ENCODE measurements at regions not wholly inside any gene's neighbourhood (a gene's known extent, or its start where the extent isn't known, plus 50 kb on each side); places are given as distances from the start of the nearest gene placed in this dataset.

GRCh38 chr16:85539084-85539483 is 74.0 kb upstream of the GSE1 start:
- no peak for DNase-seq (ENCODE audit: low read depth)
- H3K4me3 ChIP-seq (ENCODE audit: control insufficient read depth, low read depth, low read length): no peak overlapping the region

GRCh38 chr16:85539629-85540291 is 73.4 kb upstream of the GSE1 start:
- DNase-seq (ENCODE audit: low read depth): no peak
- no peak for TF ChIP-seq CTCF (IDR thresholded peaks at IDR 0.05; ENCODE audit: control insufficient read depth, insufficient read depth, low read depth, low read length, missing control alignments)
- H3K4me3 ChIP-seq (ENCODE audit: control insufficient read depth, low read depth, low read length): no peak overlapping the region

More at GRCh38 chr16:85539084-85539483, 74.0 kb upstream of the GSE1 start:
- no peak for TF ChIP-seq CTCF (IDR thresholded peaks at IDR 0.05; ENCODE audit: control insufficient read depth, insufficient read depth, low read depth, low read length, missing control alignments)

GRCh38 chr16:85541181-85541580 is 71.9 kb upstream of the GSE1 start:
- DNase-seq (ENCODE audit: low read depth): no peak
- H3K4me3 ChIP-seq (ENCODE audit: control insufficient read depth, low read depth, low read length): no peak overlapping the region
- no peak for TF ChIP-seq CTCF (IDR thresholded peaks at IDR 0.05; ENCODE audit: control insufficient read depth, insufficient read depth, low read depth, low read length, missing control alignments)

GRCh38 chr16:85541619-85541979 is 71.5 kb upstream of the GSE1 start:
- no peak overlapping the region for H3K4me3 ChIP-seq (ENCODE audit: control insufficient read depth, low read depth, low read length)
- DNase-seq (ENCODE audit: low read depth): no peak
- no peak for TF ChIP-seq CTCF (IDR thresholded peaks at IDR 0.05; ENCODE audit: control insufficient read depth, insufficient read depth, low read depth, low read length, missing control alignments)

GRCh38 chr16:85541980-85542900 is 70.9 kb upstream of the GSE1 start:
- TF ChIP-seq CTCF (IDR thresholded peaks at IDR 0.05; ENCODE audit: control insufficient read depth, insufficient read depth, low read depth, low read length, missing control alignments): no peak
- no peak overlapping the region for H3K4me3 ChIP-seq (ENCODE audit: control insufficient read depth, low read depth, low read length)
- no peak for DNase-seq (ENCODE audit: low read depth)

GRCh38 chr16:85543536-85543935 is 69.6 kb upstream of the GSE1 start:
- no peak overlapping the region for H3K4me3 ChIP-seq (ENCODE audit: control insufficient read depth, low read depth, low read length)
- TF ChIP-seq CTCF (IDR thresholded peaks at IDR 0.05; ENCODE audit: control insufficient read depth, insufficient read depth, low read depth, low read length, missing control alignments): no peak
- DNase-seq (ENCODE audit: low read depth): no peak
